HG02798 (cell line): ENCODE measurements at regions not wholly inside any gene's neighbourhood (a gene's known extent, or its start where the extent isn't known, plus 50 kb on each side); places are given as distances from the start of the nearest gene placed in this dataset.

Source experiments
- ATAC-seq: cut with Tn5 transposase; IDR thresholded peaks from one replicate; pipeline ENCODE4 v1.9.1; 2021; ENCODE audit warnings: mild to moderate bottlenecking; ENCODE audit not compliant: unreplicated experiment, poor library complexity

DNA sequence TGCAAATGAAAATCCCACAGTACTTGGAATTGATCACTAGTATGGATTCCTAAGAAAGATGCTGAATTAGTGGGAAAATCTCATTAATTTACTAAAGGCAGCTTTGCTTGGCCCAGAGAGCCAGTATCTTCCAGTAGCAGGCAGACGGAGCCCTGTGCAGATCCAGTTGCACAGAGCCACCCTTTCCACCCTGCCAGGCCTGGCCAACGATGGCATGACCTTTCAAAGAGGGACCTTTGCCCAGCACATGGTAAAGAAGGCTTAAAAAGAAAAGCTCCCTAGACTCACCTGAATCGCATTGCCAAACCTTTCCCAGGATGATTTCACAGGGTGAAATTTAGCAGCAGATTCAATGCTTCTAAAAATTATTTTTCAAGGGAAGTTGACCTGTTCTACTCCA, 170.5 kb upstream of the CAMK1G start:
- no peak for ATAC-seq

DNA sequence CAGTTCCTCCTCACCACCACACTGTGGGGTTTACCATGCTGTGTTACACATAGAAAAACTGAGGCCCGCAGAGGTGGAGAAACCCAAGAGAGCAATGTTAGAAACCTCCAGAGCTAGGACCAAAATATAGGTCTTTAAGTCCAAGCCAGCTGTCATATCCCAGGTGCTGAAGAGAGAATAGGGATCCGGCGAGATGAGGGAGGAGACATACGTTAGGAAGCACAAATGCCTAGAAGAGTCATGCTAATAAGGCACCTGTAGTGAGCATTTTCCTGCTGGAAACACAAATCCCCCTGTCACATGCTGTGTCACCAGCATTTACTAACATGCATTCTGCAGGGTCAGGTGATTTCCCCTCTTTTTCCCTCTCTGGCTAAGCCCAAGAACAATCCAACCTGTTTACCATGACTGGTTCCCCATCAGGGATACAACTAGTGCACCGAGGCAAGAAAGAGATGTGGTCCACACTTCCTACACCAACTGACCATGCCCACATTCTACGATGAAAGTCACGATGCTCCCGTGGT, 168.6 kb upstream of the CAMK1G start:
- no peak for ATAC-seq

DNA sequence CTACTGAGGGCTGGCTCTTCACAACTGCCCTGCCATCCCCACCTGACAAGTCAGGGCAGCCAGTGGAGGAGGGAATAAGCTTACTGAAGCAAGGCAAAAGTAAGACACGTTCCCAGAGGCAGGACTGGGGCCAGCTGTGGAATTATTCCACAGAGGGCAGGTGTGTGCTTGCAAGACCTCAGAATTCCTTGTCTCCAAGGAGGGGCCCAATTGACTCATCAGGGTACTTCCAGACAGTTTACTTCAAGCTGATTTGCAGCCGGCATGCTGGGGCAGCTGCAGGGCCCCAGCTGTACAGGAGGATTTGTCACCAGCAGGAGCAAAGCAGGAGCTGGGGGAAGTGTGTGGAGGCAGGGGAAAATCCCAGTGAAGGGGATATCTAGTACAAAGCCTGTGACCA, 167.5 kb upstream of the CAMK1G start:
- no peak for ATAC-seq

DNA sequence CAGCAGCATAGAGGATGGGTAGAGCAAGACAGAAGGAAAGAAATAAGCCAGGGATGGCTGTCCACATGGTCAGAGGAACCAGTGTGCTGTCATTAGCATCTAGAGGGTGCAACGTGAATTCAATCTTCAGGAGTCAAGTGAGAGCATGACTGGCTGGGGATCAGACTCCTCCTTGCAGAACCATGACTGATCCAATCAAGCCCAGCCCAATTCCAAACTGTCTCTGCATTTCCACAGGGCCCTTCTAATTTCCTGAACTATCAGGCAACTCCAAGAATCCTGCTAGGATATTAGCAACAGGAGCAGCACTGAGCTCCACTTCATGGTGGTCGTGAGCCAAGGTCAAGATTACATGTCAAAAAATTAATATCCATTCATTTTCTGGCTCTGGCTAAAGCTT, 166.8 kb upstream of the CAMK1G start:
- ATAC-seq = no peak

DNA sequence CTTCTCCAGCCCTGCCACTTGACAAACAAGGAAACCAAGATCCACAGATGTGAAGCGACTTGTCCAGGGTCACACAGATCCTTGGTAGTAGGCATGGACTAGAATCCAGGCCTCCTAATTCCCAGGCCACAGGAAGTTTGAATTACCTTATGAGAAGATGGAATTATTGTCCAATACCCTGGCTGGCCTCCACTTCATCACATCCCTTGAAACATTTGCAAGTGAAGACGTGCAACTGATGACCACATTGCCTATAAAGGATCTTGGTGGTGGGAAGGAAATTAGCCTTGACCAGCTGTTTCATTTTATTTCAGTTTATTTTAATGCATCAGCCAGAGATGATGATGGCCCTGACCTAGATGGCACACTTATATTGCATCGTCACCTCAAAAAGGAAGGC, 165.8 kb upstream of the CAMK1G start:
- no peak for ATAC-seq

DNA sequence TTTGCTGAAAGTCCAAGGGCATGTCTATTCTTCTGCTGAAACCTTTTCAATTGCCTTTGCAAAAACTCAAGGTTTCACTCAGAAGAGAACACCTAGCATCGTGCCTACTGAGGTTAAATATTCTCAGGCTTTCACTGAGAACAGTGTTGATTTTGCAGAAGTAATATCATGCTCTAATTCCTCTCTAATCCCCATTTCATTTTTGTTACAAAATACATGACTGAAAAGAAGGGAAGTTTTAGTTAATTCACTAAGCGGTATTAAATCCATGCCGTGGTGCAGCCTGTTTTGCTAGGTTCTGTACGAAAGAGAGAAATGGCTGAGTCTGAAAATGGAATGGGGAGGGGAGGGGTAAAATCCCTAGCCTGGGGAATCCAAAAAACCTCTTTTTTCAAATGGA, 163.2 kb upstream of the CAMK1G start:
- no peak for ATAC-seq

DNA sequence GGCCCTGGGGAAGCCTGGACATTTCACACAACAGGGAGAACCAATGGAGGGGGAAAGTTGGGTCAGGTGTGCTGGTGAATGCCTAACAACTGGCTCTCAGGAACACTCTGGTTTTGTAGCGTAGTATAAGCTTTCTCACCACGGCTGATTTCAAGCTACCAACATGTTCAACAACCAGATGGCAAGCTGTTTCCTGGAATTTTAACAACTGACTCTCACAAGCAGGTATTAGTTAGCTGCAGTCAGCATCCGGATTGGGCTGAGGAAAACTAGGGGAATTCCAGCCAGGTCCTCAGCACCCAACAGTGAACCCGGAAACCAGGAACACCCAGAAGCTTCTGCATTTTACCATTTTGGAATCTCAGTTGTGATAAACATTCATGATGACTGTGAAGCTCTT, 162.3 kb upstream of the CAMK1G start:
- ATAC-seq = no peak

DNA sequence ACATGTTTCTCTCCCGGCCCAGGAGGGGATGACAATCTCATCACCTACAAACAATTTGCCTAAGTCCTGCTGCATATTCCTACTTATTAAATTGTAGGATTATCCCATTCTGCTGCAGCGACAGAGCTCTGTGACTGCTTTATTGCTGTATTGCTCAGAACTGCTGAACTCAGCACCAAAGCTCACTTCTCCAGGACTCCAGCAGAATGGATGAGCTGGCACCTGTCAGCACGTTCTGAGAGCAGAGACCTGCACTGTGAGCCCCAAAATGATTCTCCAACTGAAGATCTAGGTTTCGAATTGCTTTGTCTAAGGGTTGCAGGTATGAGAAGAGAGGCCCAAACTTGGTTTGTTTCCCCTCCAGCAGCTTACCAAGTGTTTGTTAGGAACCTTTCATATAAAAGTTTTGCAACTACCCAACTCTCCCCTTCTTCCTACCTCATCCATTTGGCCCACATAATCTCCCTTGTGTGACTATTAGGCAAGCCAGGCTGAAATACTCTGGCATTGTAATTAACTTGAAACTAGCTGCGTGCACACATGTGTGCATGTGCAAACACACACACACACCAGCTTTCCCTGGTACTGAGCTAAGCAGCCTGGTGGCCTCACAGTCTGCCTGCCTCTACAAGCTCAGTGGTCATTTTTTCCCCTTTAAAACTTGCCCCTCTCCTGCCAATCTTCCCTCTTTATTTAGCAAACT, 161.4 kb upstream of the CAMK1G start:
- ATAC-seq = no peak

DNA sequence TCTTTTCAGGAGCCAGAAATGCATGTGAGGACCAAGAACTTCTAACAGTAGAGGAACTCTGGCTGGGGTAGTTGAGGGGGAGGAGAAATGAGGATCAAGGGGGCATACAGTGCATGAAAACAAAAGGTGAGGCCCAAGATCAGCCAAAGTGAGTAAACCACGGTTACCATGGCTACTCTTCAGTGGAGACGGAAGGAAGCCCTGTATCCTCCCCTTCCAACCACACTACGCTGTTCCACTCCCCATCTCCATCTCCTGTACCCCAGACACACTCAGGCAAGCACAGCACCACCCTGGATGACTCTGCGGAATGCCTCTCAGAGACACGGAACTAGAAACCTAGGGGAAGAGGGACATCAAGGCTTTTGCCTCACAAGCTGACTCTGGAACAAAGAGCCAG, 157.6 kb upstream of the CAMK1G start:
- ATAC-seq = no peak

DNA sequence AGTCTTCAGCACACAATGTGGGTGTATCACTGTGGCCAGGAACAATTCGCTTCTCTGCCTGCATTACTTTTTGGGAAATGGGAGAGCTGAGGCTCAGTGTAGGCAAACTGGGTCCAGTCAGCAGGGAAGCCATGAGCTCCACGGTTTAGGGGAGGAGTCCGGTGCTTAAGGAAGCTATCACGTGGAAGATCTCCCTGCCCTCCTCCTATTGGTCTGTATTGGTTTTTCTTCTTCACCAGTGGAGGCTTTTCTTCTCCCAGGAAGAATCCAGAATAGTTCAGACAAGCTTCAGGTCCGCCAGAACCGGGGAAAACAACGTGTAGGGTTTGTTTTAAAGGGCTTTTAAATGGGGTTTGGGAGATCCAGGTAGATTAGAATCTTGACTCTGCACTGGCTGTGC, 156.2 kb upstream of the CAMK1G start:
- no peak for ATAC-seq

DNA sequence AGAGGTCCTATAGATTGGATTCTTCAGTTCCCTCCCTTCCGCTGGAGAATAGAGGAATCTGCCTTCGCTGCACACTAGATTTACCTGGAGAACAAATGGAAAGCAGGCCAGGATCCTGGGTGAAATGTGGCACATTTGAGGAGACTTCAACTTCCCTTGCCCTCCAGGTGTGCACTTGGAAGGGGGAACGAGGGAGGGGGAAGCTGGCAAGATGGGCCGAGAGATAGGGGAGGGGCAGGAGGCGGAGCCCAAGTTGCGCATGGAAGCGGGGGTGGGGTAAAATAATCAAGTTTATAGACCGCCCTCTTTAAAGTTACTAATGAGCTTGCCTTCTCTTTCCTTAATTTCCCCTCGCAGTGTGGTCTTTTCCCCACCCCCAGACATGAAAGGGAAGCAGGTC, 155.7 kb upstream of the CAMK1G start:
- no peak for ATAC-seq

DNA sequence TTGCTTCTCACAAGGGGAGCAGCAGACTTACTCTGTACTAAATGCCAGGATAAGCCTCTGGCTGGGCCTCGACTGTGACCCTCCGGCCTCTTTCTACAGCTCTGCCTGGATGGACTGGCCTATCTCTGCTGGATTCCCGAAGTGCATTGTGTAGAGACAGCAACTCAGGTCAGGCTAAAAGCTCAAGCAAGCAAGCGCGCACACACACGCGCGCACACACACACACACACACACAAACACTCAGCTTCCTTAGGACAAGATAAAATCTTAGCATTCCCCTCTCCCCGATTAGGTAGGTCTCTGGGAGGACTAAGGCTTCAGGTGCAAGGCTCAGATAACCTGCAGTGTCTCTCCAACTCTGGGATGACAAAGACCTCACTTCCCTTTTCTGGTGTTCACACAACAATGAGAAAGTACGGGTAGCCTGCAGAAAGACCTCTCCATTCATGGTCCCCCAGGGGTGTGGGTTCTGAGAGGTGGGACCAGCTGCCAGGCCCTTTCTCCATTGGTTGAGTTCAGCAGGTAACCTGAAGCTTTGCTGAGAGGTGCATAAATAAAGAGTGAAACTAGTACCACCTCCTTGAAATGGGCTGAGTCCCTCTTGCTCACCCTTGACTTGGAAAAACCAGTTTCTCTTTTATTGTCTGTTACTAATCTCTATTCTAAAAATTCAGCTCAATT, 155.1 kb upstream of the CAMK1G start:
- no peak for ATAC-seq

DNA sequence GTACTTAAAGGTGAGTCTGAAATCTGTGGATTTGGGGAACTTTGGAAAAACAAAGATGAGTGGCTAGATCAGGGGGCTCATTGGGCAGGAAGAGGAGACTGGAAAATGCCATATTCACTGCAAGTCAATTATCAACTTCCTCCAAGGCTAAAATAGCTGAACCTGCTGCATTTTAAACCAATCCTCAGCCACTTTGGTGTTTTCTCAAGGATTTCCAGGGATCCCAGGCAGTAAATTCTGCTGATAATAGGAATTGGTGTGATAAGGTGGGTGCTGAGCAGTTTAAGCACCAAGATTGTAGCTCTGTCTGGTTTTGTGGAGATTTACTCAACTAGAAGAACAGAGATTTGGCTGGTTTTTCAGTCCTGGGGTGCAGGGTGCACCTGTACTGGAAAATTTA, 153.9 kb upstream of the CAMK1G start:
- ATAC-seq = no peak

DNA sequence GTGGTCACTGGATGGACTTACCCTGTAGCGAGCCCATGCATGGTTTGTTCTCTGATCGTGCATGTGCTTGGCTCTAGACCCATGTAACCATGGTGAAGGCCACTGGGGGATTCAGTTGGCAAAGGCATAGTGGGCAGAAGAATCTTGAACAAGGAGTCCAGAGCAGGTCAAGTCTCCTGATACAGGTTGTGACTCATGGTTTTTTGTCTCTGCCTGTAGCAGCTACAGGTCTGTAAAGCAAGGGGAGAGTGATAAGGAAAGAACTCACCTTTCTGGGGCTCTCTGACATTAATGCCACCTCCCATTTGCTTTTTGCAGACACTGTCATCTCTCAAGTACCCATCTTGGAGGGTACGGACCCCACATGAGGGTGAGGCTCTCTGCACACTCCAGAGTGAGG, 153.4 kb upstream of the CAMK1G start:
- no peak for ATAC-seq

DNA sequence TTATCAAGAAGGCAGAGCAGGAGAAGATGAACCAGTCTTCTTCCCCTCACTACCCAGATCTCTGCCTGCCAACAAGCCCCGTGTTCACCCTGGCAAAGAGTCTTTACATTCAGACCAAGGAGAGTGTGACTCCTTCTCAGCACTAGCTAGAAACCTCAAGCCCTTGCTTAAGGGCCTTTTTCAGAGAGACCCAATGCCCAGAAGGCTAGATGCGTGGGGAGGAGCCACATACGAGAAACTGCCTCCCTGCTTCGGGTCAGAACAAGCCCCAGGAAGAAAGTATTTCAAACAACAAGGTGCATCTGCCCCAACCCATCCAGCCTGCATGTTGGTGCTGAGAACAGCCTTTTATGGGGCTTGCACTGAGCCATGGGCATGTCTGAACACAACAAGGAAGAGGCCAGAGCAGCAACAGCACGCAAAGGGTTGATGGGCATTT, 152.7 kb upstream of the CAMK1G start:
- ATAC-seq = no peak

DNA sequence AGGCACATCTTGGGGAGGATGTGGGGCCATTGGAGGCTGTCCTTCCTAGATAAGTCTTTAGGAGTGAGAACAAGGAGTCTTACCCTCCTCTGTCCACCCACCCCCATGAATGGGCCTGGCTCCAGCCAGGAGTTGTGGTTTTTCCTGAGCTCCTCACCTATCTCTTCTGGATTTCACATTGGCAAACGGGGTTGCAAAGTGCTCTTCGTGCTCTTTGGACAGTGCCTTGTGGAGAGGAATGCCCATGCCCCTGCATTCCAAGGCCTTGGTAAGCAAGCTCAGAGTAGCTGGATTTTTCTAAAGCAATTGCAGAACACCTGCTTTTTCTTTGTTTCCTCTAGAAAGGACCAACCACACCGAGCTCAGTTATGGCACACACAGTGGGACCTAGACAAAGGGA, 152.1 kb upstream of the CAMK1G start:
- no peak for ATAC-seq

DNA sequence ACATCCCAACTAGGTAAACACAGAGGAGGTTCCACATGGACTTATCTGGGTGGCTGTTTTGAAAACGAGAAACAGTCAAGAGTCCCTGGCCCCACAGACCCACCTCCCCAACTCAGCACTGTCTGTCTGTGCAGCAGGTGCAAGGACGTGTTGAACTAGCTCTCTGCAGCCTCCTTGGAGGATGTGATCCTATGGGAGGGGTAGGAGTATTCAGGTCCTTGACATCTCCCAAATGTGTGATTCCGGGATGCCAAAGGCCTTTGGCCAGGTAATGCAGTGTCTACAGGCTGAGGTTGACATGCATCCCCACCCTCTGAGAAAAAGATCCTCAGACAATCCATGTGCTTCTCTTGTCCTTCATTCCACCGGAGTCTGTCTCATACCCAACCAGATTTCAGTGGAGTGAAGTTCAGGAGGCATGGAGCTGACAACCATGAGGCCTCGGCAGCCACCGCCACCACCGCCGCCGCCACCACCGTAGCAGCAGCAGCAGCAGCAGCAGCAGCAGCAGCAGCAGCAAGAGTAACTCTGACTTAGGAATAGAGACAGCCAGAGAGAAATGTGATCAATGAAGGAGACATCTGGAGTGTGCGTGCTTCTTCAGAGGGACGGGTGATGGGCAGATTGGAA, 151.6 kb upstream of the CAMK1G start:
- no peak for ATAC-seq

DNA sequence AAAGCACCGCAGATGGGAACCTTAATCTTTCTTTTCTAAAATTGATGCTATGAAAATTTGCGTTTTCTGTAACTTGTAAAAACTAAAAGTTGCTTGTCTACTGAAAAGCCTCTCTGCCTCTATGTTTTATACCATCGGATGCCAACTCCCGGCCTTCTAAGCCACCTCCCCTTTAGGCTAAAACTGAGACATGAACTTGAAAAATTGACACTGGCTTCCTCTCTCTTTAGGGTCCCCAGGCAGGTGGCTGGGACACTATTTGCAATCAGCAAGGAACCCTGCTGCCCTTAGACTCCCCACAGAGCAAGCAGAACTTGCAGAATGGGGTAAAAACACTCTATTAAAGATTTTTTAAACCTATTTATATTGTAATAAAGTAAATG, 151.1 kb upstream of the CAMK1G start:
- no peak for ATAC-seq

DNA sequence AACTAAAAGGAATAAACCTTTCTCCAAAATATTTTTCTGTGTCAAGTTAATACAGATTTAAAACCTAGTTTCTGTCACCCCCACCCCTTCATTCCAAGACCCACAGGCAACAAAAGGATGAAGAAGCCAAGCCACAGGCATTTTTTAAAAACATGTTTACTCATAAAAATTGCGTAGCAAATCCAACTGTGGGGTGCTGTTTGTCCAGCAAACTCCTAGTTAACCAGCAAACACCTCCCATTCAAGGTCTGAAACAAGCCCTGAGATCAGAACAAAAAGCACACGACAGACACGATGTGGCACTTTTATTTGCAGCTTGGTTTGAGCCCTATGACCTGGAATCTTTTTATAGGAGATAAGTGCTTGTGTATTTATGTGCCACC, 149.9 kb upstream of the CAMK1G start:
- no peak for ATAC-seq

DNA sequence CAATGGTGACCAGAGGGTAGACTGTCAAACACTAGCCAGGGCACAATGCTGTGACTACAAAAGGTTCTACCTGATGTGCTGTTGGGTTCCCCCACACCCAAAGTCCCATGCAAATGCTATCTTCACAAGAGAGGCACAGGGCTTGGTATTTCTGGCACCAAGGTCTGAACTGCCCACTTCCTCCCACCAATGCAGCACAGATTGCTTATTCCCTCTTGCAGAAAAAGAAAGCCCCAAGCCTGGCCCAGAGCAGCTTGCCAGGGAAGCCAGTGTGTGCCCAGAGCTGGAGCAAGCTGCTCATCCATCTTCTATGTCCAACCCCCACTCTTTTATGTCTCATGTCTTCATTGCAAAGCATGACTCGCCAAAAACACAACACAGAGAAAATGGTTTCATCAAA, 149.4 kb upstream of the CAMK1G start:
- ATAC-seq = no peak

DNA sequence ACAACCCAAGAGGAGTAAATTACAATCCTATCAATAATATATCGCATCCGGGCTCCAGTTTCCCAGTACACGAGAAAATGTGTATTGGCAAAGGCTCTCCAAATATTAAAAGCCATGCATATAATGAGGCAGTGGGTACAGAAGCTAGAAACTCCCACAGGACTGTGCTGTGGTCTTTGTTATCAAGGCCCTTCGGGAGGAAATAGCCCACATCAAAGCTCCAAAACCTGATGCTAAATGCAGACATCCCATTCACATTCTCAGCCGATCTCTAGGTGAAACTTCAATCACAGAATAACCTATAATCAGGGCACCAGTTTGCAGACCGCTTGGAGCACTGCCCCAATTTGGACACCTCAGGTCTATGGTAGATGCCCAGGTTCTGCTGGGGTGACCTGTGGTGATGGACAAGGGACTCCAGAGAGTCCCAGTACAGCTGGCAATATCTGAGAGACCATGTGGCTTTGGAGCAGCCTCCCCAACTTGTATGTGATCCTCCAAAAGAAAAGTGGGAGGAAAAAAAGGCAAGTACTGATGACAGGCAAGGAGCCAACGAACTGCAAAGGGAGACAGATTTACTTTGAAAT, 148.8 kb upstream of the CAMK1G start:
- no peak for ATAC-seq
